Forelimb muscle (tissue), 1 donor: ENCODE measurements at regions not wholly inside any gene's neighbourhood (a gene's known extent, or its start where the extent isn't known, plus 50 kb on each side); places are given as distances from the start of the nearest gene placed in this dataset.
"Not testable (repeated sequence)": the region's sequence is repeated elsewhere in the genome, so short reads cannot be mapped to it uniquely, and the experiment has no call there.

Experiments
- DNase-seq: peaks from one replicate; pipeline ENCODE4 v3.0.0-alpha.2; 2013; ENCODE audit warnings: low read depth

GRCh38 chr18:55737781-55738468 is 149.9 kb upstream of the TCF4 start:
- no peak for DNase-seq

GRCh38 chr18:55737266-55737665 is 149.3 kb upstream of the TCF4 start:
- DNase-seq: no peak

- no peak for DNase-seq
Measured at GRCh38 chr18:55735969-55736368, 148.0 kb upstream of the TCF4 start.

GRCh38 chr18:55735199-55735855 is 147.3 kb upstream of the TCF4 start:
- DNase-seq: no peak

GRCh38 chr18:55732227-55733106 is 144.5 kb upstream of the TCF4 start:
- DNase-seq: no peak

- no peak for DNase-seq
Measured at GRCh38 chr18:55731594-55732042, 143.6 kb upstream of the TCF4 start.

- DNase-seq: not testable (repeated sequence)
Measured at GRCh38 chr18:55721006-55721405, 133.0 kb upstream of the TCF4 start.

GRCh38 chr18:55713707-55714106 is 125.7 kb upstream of the TCF4 start:
- DNase-seq: no peak

- no peak for DNase-seq
Measured at GRCh38 chr18:55706898-55707297, 118.9 kb upstream of the TCF4 start.

- no peak for DNase-seq
Measured at GRCh38 chr18:55699233-55699765, 111.3 kb upstream of the TCF4 start.

- no peak for DNase-seq
Measured at GRCh38 chr18:55696811-55697210, 108.8 kb upstream of the TCF4 start.

- no peak for DNase-seq
Measured at GRCh38 chr18:55695091-55695490, 107.1 kb upstream of the TCF4 start.

- no peak for DNase-seq
Measured at GRCh38 chr18:55694291-55694690, 106.3 kb upstream of the TCF4 start.

GRCh38 chr18:55688030-55688429 is 100.0 kb upstream of the TCF4 start:
- DNase-seq: no peak

GRCh38 chr18:55687106-55687505 is 99.1 kb upstream of the TCF4 start:
- DNase-seq: no peak

- DNase-seq: no peak
Measured at GRCh38 chr18:55685638-55686037, 97.6 kb upstream of the TCF4 start.

GRCh38 chr18:55672574-55673361 is 84.8 kb upstream of the TCF4 start:
- DNase-seq: no peak

- DNase-seq: no peak
Measured at GRCh38 chr18:55665506-55665905, 77.5 kb upstream of the TCF4 start.

- DNase-seq: not testable (repeated sequence)
Measured at GRCh38 chr18:55664758-55665400, 76.9 kb upstream of the TCF4 start.

- DNase-seq: no peak
Measured at GRCh38 chr18:55663891-55664290, 75.9 kb upstream of the TCF4 start.

- no peak for DNase-seq
Measured at GRCh38 chr18:55658598-55658997, 70.6 kb upstream of the TCF4 start.
